ENCODE measurements at regions not wholly inside any gene's neighbourhood (a gene's known extent, or its start where the extent isn't known, plus 50 kb on each side); places are given as distances from the start of the nearest gene placed in this dataset.
"Not testable (repeated sequence)": the region's sequence is repeated elsewhere in the genome, so short reads cannot be mapped to it uniquely, and the experiment has no call there.

- H3F3A ChIP-seq (ENCODE audit: insufficient read depth, low read length): no peaks in the 10 kb centered on the region
These were observed 947.3 kb upstream of the TMEFF2 start for GRCh38 chr2:193141998-193142397.

DNA sequence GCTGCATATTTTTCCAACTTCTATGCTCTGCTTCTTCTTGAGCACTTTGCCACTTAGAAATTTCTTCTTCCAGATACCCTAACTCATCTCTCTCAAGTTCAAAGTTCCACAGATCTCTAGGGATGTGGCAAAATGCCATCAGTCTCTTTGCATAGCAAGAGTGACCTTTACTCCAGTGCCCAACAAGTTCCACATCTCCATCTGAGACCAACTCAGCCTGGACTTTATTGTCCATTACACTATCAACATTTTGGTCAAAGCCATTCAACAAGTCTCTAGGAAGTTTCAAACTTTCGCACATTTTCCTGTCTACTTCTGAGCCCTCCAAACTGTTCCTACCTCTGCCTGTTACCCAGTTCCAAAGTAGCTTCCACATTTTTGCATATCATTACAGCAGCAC is 946.2 kb upstream of the TMEFF2 start:
- not testable (repeated sequence) for H3K4me3 ChIP-seq (ENCODE audit: low read length); H3K27ac ChIP-seq (ENCODE audit: low read length); H3F3A ChIP-seq (ENCODE audit: insufficient read depth, low read length); H3K27me3 ChIP-seq (replicated peaks; ENCODE audit: insufficient read depth, low read length); H3K36me3 ChIP-seq (replicated peaks; ENCODE audit: insufficient read depth, low read length); H3K9me3 ChIP-seq (replicated peaks; ENCODE audit: insufficient read depth, low read length); H4K20me1 ChIP-seq (ENCODE audit: insufficient read depth, low read length); H2AFZ ChIP-seq (ENCODE audit: low read length); H3K4me2 ChIP-seq (ENCODE audit: low read depth, low read length); H3K4me1 ChIP-seq (ENCODE audit: low read length); H3K9me2 ChIP-seq (replicated peaks; ENCODE audit: insufficient read depth, low read length); DNase-seq; H3K9ac ChIP-seq (ENCODE audit: low read length); H3K79me2 ChIP-seq (ENCODE audit: low read length)

More at GRCh38 chr2:193141998-193142397, 947.3 kb upstream of the TMEFF2 start:
- Histone ChIP-seq H2AFZ (ENCODE audit: low read length) (no peak overlapping the region), H3K36me3 (replicated peaks; ENCODE audit: insufficient read depth, low read length) (no peaks in the 10 kb centered on the region), H3K27me3 (replicated peaks; ENCODE audit: insufficient read depth, low read length) (no peaks in the 10 kb centered on the region), H3K4me3 (ENCODE audit: low read length) (no peak overlapping the region), H3K9me3 (replicated peaks; ENCODE audit: insufficient read depth, low read length) (no peaks in the 10 kb centered on the region), H3K4me2 (ENCODE audit: low read depth, low read length) (no peak overlapping the region), H3K27ac (ENCODE audit: low read length) (no peak overlapping the region), H3K9me2 (replicated peaks; ENCODE audit: insufficient read depth, low read length) (no peaks in the 10 kb centered on the region), H3K9ac (ENCODE audit: low read length) (no peak overlapping the region), H3K4me1 (ENCODE audit: low read length) (no peaks in the 10 kb centered on the region), H3K79me2 (ENCODE audit: low read length) (no peaks in the 10 kb centered on the region), H4K20me1 (ENCODE audit: insufficient read depth, low read length) (no peaks in the 10 kb centered on the region)
- no peak for DNase-seq
- no peak for TF ChIP-seq EZH2phosphoT487 (IDR thresholded peaks at IDR 0.05; ENCODE audit: low read length)
- no peak for TF ChIP-seq EZH2 (optimal IDR thresholded peaks at IDR 0.05; ENCODE audit: low read depth, low read length)
- no peak for TF ChIP-seq CTCF (IDR thresholded peaks at IDR 0.05; ENCODE audit: low read length)

GRCh38 chr2:193124815-193125214 is 930.1 kb upstream of the TMEFF2 start:
- Histone ChIP-seq H3K79me2 (ENCODE audit: low read length) (no peaks in the 10 kb centered on the region), H3F3A (ENCODE audit: insufficient read depth, low read length) (no peaks in the 10 kb centered on the region), H3K4me2 (ENCODE audit: low read depth, low read length) (no peak overlapping the region), H3K27ac (ENCODE audit: low read length) (no peak overlapping the region), H3K27me3 (replicated peaks; ENCODE audit: insufficient read depth, low read length) (no peaks in the 10 kb centered on the region), H3K9me2 (replicated peaks; ENCODE audit: insufficient read depth, low read length) (no peaks in the 10 kb centered on the region), H3K4me3 (ENCODE audit: low read length) (no peak overlapping the region), H4K20me1 (ENCODE audit: insufficient read depth, low read length) (no peaks in the 10 kb centered on the region), H3K36me3 (replicated peaks; ENCODE audit: insufficient read depth, low read length) (no peaks in the 10 kb centered on the region), H3K4me1 (ENCODE audit: low read length) (no peaks in the 10 kb centered on the region), H2AFZ (ENCODE audit: low read length) (no peak overlapping the region), H3K9ac (ENCODE audit: low read length) (no peak overlapping the region), H3K9me3 (replicated peaks; ENCODE audit: insufficient read depth, low read length) (no peaks in the 10 kb centered on the region)
- DNase-seq: no peak
- TF ChIP-seq EZH2phosphoT487 (IDR thresholded peaks at IDR 0.05; ENCODE audit: low read length) (no peak), EZH2 (optimal IDR thresholded peaks at IDR 0.05; ENCODE audit: low read depth, low read length) (no peak), CTCF (IDR thresholded peaks at IDR 0.05; ENCODE audit: low read length) (no peak)

- no peak overlapping the region for H2AFZ ChIP-seq (ENCODE audit: low read length)
These were observed 920.1 kb upstream of the TMEFF2 start for GRCh38 chr2:193114827-193115226.

More at GRCh38 chr2:193114827-193115226, 920.1 kb upstream of the TMEFF2 start:
- no peaks in the 10 kb centered on the region for H3K9me2 ChIP-seq (replicated peaks; ENCODE audit: insufficient read depth, low read length)
- no peak for TF ChIP-seq EZH2phosphoT487 (IDR thresholded peaks at IDR 0.05; ENCODE audit: low read length)
- no peak for TF ChIP-seq CTCF (IDR thresholded peaks at IDR 0.05; ENCODE audit: low read length)
- TF ChIP-seq EZH2 (optimal IDR thresholded peaks at IDR 0.05; ENCODE audit: low read depth, low read length): no peak
- H3K9me3 ChIP-seq (replicated peaks; ENCODE audit: insufficient read depth, low read length): no peaks in the 10 kb centered on the region
- H3K27ac ChIP-seq (ENCODE audit: low read length): no peak overlapping the region
- no peaks in the 10 kb centered on the region for H3K79me2 ChIP-seq (ENCODE audit: low read length)
- no peak overlapping the region for H3K4me3 ChIP-seq (ENCODE audit: low read length)
- no peaks in the 10 kb centered on the region for H3F3A ChIP-seq (ENCODE audit: insufficient read depth, low read length)
- H3K27me3 ChIP-seq (replicated peaks; ENCODE audit: insufficient read depth, low read length): no peaks in the 10 kb centered on the region
- DNase-seq: no peak
- no peak overlapping the region for H3K9ac ChIP-seq (ENCODE audit: low read length)
- H4K20me1 ChIP-seq (ENCODE audit: insufficient read depth, low read length): no peaks in the 10 kb centered on the region
- no peaks in the 10 kb centered on the region for H3K4me1 ChIP-seq (ENCODE audit: low read length)
- no peaks in the 10 kb centered on the region for H3K36me3 ChIP-seq (replicated peaks; ENCODE audit: insufficient read depth, low read length)
- no peak overlapping the region for H3K4me2 ChIP-seq (ENCODE audit: low read depth, low read length)
